Neural progenitor cell (in vitro differentiated cells): ENCODE measurements at regions not wholly inside any gene's neighbourhood (a gene's known extent, or its start where the extent isn't known, plus 50 kb on each side); places are given as distances from the start of the nearest gene placed in this dataset.

ENCODE experiments used
- EZH2 ChIP-seq: fragments of 200-600 bp; sonication (generic); IDR thresholded peaks from 2 replicates; pipeline ENCODE4 v1.6.1; 2017; ENCODE audit warnings: antibody characterized with exemption, mild to moderate bottlenecking, moderate library complexity
- TF ChIP-seq, protein P1 (sequence below): fragments of 200-600 bp; sonication (generic); IDR thresholded peaks from 2 replicates; pipeline ENCODE4 v1.5.1; 2017; ENCODE audit warnings: antibody characterized with exemption, mild to moderate bottlenecking

DNA sequence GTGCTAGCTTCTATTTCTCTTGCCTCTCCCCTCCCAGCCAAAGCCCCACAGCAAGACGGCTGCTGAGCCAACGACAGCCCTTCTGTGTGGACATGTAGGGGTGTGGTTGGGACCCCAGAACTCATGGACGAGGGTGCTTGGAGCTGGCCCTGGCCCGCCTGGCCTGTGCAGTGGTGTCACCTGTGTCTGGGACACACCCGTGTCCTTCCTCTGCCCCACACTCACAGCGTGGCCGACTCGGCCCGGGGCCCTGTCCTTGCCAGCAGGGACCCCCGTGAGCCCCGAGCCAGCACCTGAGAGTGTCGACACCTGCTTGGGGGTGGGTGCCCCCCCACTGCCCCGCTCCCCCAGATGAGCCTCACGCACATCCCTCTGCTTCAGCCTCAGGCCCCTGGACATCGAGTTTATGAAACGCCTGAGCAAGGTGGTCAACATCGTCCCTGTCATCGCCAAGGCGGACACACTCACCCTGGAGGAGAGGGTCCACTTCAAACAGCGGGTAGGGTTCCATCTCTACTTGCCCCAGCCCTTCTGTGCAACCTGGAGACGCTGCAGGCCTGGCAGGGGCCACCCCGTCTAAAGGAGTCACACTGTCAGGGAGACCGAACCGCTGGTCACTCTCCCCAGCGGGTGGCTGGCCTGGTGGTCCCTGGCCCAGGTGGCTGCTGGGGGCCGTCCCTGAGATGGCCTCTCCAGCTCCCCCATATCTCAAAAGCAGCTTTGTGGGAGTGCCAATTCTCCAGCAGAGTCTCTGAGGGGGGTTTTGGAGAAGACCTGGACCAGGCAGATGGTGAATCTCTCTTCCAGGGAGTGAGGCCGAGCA lies 349.8 kb downstream of the SEC14L1 start:
- TF ChIP-seq, protein P1, sequence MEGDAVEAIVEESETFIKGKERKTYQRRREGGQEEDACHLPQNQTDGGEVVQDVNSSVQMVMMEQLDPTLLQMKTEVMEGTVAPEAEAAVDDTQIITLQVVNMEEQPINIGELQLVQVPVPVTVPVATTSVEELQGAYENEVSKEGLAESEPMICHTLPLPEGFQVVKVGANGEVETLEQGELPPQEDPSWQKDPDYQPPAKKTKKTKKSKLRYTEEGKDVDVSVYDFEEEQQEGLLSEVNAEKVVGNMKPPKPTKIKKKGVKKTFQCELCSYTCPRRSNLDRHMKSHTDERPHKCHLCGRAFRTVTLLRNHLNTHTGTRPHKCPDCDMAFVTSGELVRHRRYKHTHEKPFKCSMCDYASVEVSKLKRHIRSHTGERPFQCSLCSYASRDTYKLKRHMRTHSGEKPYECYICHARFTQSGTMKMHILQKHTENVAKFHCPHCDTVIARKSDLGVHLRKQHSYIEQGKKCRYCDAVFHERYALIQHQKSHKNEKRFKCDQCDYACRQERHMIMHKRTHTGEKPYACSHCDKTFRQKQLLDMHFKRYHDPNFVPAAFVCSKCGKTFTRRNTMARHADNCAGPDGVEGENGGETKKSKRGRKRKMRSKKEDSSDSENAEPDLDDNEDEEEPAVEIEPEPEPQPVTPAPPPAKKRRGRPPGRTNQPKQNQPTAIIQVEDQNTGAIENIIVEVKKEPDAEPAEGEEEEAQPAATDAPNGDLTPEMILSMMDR = no peak
- no peak for TF ChIP-seq EZH2
